Neural crest cell (in vitro differentiated cells): ENCODE measurements at regions not wholly inside any gene's neighbourhood (a gene's known extent, or its start where the extent isn't known, plus 50 kb on each side); places are given as distances from the start of the nearest gene placed in this dataset.

Experiments used
- DNase-seq: peaks from one replicate; pipeline ENCODE4 v3.0.0; 2021; ENCODE audit warnings: low read depth, mixed read lengths, low spot score
- H3K27ac Mint-ChIP-seq: one replicate; pipeline ENCODE4 v1.8.0; 2021; ENCODE audit warnings: mild to moderate bottlenecking, mixed read lengths; ENCODE audit not compliant: unreplicated experiment
- H3K27me3 Mint-ChIP-seq: 2 replicates; pipeline ENCODE4 v1.8.0; 2021; ENCODE audit warnings: low read depth, mild to moderate bottlenecking, mixed read lengths
- H3K36me3 Mint-ChIP-seq: 2 replicates; pipeline ENCODE4 v1.8.0; 2021; ENCODE audit warnings: low read depth, mild to moderate bottlenecking, mixed read lengths
- H3K4me1 Mint-ChIP-seq: 2 replicates; pipeline ENCODE4 v1.8.0; 2021; ENCODE audit warnings: mixed read lengths
- H3K4me3 Mint-ChIP-seq: one replicate; pipeline ENCODE4 v1.8.0; 2021; ENCODE audit warnings: mild to moderate bottlenecking, mixed read lengths
- H3K9me3 Mint-ChIP-seq: 2 replicates; pipeline ENCODE4 v1.8.0; 2021; ENCODE audit warnings: mixed read lengths
- CTCF ChIP-seq: fragments of 200-600 bp; sonication (generic); conservative IDR thresholded peaks from 2 replicates; pipeline ENCODE4 v1.5.0; 2021; ENCODE audit warnings: antibody characterized with exemption, mild to moderate bottlenecking

GRCh38 chr10:44289125-44289524 lies 95.8 kb downstream of the CXCL12 start:
- H3K9me3 Mint-ChIP-seq, result no peaks in the 10 kb centered on the region
- DNase-seq, result no peak
- TF ChIP-seq CTCF, result no peak
- no peak overlapping the region for H3K4me3 Mint-ChIP-seq
- H3K4me1 Mint-ChIP-seq, result peaks cover 8% of the 10 kb centered on the region
- no peak overlapping the region for H3K27ac Mint-ChIP-seq
- H3K36me3 Mint-ChIP-seq, result no peaks in the 10 kb centered on the region
- H3K27me3 Mint-ChIP-seq, result no peaks in the 10 kb centered on the region

GRCh38 chr10:44287408-44287807 lies 97.5 kb downstream of the CXCL12 start:
- Mint-ChIP-seq H3K4me1 (peaks cover 8% of the 10 kb centered on the region), H3K36me3 (no peaks in the 10 kb centered on the region), H3K27me3 (no peaks in the 10 kb centered on the region), H3K9me3 (no peaks in the 10 kb centered on the region), H3K27ac (peak overlapping the region; percentile 5), H3K4me3 (no peak overlapping the region)
- TF ChIP-seq CTCF, result no peak
- DNase-seq, result no peak

- Mint-ChIP-seq H3K4me3 (no peak overlapping the region), H3K27ac (no peak overlapping the region), H3K27me3 (no peaks in the 10 kb centered on the region), H3K9me3 (no peaks in the 10 kb centered on the region), H3K4me1 (peaks cover 8% of the 10 kb centered on the region), H3K36me3 (no peaks in the 10 kb centered on the region)
- no peak for TF ChIP-seq CTCF
- no peak for DNase-seq
Measured at GRCh38 chr10:44284198-44285084, 100.5 kb downstream of the CXCL12 start.

- Mint-ChIP-seq H3K4me1 (peaks cover 8% of the 10 kb centered on the region), H3K4me3 (no peak overlapping the region), H3K27me3 (no peaks in the 10 kb centered on the region), H3K27ac (no peak overlapping the region), H3K36me3 (no peaks in the 10 kb centered on the region), H3K9me3 (no peaks in the 10 kb centered on the region)
- TF ChIP-seq CTCF, result no peak
- DNase-seq, result no peak
Measured at GRCh38 chr10:44282626-44283300, 102.1 kb downstream of the CXCL12 start.

- H3K4me3 Mint-ChIP-seq, result no peak overlapping the region
- H3K9me3 Mint-ChIP-seq, result no peaks in the 10 kb centered on the region
- H3K4me1 Mint-ChIP-seq, result no peaks in the 10 kb centered on the region
- no peaks in the 10 kb centered on the region for H3K27me3 Mint-ChIP-seq
- no peak for DNase-seq
- H3K27ac Mint-ChIP-seq, result no peak overlapping the region
- no peaks in the 10 kb centered on the region for H3K36me3 Mint-ChIP-seq
- TF ChIP-seq CTCF, result no peak
Measured at GRCh38 chr10:44281662-44282061, 103.2 kb downstream of the CXCL12 start.
